ENCODE measurements at regions not wholly inside any gene's neighbourhood (a gene's known extent, or its start where the extent isn't known, plus 50 kb on each side); places are given as distances from the start of the nearest gene placed in this dataset.
"Not testable (repeated sequence)": the region's sequence is repeated elsewhere in the genome, so short reads cannot be mapped to it uniquely, and the experiment has no call there.

DNA sequence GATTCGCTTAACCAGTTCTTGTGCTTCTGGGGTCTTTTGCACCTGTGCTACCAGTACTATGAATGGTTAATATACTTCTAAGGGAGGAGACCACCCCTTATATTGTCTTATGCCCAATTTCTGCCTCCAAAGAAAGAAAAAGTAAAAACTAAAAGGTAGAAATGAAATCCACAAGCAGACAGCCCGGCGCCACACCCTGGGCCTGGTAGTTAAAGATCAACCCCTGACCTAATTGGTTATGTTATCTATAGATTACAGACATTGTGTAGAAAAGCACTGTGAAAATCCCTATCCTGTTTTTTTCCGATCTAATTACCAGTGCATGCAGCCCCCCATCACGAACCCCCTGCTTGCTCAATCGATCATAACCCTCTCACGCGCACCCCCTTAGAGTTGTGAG is 81.5 kb downstream of the GCNT4 start:
- not testable (repeated sequence) for TF ChIP-seq EZH2 (IDR thresholded peaks at IDR 0.05); POLR2AphosphoS5 (IDR thresholded peaks at IDR 0.05; ENCODE audit: borderline replicate concordance, low read depth, low read length); FOXP2 (optimal IDR thresholded peaks at IDR 0.05; ENCODE audit: control extremely low read depth, extremely low read length, insufficient read depth)

All from SK-N-MC (cell line).